K562 (cell line): ENCODE measurements at regions not wholly inside any gene's neighbourhood (a gene's known extent, or its start where the extent isn't known, plus 50 kb on each side); places are given as distances from the start of the nearest gene placed in this dataset.
"Not testable (repeated sequence)": the region's sequence is repeated elsewhere in the genome, so short reads cannot be mapped to it uniquely, and the experiment has no call there.

Experiments used
- MEF2D ChIP-seq: conservative IDR thresholded peaks from 2 replicates; pipeline ENCODE4 v1.6.1; 2016; ENCODE audit warnings: low read depth, missing genetic modification characterization, missing compliant biosample characterization
- POLR2AphosphoS5 ChIP-seq: IDR thresholded peaks from 2 replicates; pipeline ENCODE4 v1.6.1; 2011; ENCODE audit warnings: mild to moderate bottlenecking, low read depth, low read length, moderate library complexity; ENCODE audit not compliant: control insufficient read depth, insufficient read depth
- TF ChIP-seq, protein P1 (sequence below): sonication (generic); formaldehyde crosslinking; IDR thresholded peaks from 2 replicates; pipeline ENCODE4 v1.8.1; 2023; ENCODE audit warnings: mild to moderate bottlenecking, missing genetic modification reagents, moderate library complexity
- TF ChIP-seq, protein P2 (sequence below): fragments of 450-650 bp; formaldehyde crosslinking; IDR thresholded peaks from 2 replicates; pipeline ENCODE4 v1.4.0; 2020; ENCODE audit warnings: mild to moderate bottlenecking

DNA sequence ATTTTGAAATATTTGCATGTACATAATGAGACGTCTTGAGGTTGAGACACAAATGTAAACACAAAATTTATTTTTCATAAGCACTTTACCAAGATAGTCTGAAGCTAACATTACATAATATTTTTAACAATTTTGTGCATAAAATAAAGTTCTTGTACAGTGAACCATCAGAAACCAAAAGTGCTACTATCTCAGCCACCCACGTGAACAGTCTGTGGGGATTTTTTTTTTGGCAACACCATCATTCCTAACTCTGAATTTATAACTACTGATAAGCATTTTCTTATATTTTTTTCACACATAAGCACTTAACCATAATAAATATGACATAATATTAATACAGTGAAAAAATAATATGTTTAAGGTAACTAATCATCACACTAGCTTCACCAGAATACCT lies 62.9 kb upstream of the RUBCNL start:
- not testable (repeated sequence) for TF ChIP-seq POLR2AphosphoS5; MEF2D (tag)
- TF ChIP-seq, protein P1, sequence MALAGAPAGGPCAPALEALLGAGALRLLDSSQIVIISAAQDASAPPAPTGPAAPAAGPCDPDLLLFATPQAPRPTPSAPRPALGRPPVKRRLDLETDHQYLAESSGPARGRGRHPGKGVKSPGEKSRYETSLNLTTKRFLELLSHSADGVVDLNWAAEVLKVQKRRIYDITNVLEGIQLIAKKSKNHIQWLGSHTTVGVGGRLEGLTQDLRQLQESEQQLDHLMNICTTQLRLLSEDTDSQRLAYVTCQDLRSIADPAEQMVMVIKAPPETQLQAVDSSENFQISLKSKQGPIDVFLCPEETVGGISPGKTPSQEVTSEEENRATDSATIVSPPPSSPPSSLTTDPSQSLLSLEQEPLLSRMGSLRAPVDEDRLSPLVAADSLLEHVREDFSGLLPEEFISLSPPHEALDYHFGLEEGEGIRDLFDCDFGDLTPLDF (CRISPR knock-in tag), result not testable (repeated sequence)
- TF ChIP-seq, protein P2, sequence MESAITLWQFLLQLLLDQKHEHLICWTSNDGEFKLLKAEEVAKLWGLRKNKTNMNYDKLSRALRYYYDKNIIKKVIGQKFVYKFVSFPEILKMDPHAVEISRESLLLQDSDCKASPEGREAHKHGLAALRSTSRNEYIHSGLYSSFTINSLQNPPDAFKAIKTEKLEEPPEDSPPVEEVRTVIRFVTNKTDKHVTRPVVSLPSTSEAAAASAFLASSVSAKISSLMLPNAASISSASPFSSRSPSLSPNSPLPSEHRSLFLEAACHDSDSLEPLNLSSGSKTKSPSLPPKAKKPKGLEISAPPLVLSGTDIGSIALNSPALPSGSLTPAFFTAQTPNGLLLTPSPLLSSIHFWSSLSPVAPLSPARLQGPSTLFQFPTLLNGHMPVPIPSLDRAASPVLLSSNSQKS (CRISPR knock-in tag), result not testable (repeated sequence)
